HCT116 (cell line): ENCODE measurements at regions not wholly inside any gene's neighbourhood (a gene's known extent, or its start where the extent isn't known, plus 50 kb on each side); places are given as distances from the start of the nearest gene placed in this dataset.
"Not testable (repeated sequence)": the region's sequence is repeated elsewhere in the genome, so short reads cannot be mapped to it uniquely, and the experiment has no call there.

Experiments used
- ATAC-seq: fragments of 200-7000 bp; cut with Tn5 transposase; 2 replicates; pipeline ENCODE4 v1.9.1; 2020; ENCODE audit warnings: mild to moderate bottlenecking, moderate library complexity
- BruUV-seq: library from RNA; stranded (reverse); fragments of 400-500 nt; replicated peaks from 2 replicates; lab custom pipeline; 2021; lab: Mats Ljungman, UMichigan
- CTCF ChIA-PET: fragments of 300-600 bp; sonication (Branson Sonifier 250); formaldehyde crosslinking; loops from one replicate; lab custom pipeline; 2021; ENCODE audit warnings: antibody characterized with exemption; lab: Charles Lee
- POLR2A ChIA-PET: fragments of 300-600, 350-600 bp; sonication (Branson Sonifier 250); formaldehyde crosslinking; loops from one replicate; lab custom pipeline; 2021; ENCODE audit warnings: antibody characterized with exemption; lab: Charles Lee
- RAD21 ChIA-PET, 2 experiments: fragments of 300-600 bp; sonication (Branson Sonifier 250); formaldehyde crosslinking; loops; one replicate each; lab custom pipeline; 2023; ENCODE audit warnings: low total read pairs in 2 of 2; ENCODE audit not compliant: uncharacterized antibody in 2 of 2, unreplicated experiment in 2 of 2, low non-redundant PET in 1 of 2; lab: Charles Lee
- DNase-seq: peaks from one replicate; pipeline ENCODE4 v3.0.0-alpha.2; 2010; ENCODE audit warnings: low read depth, low spot score
- H2AFZ ChIP-seq: fragments of 200-600 bp; shearing (Covaris generic), sonication (generic); 2 replicates; pipeline ENCODE4 v1.6.1; 2017; ENCODE audit warnings: low read depth, mixed run types, mixed read lengths, antibody characterized with exemption, low read length; ENCODE audit not compliant: poor library complexity, severe bottlenecking
- H3K27ac ChIP-seq: 2 replicates; pipeline ENCODE4 v1.5.1; 2012; ENCODE audit warnings: low read depth, low read length
- H3K27me3 ChIP-seq: fragments of 200-600 bp; sonication (generic); 2 replicates; pipeline ENCODE4 v1.6.1; 2016; ENCODE audit warnings: mixed run types, low read length, mixed read lengths; ENCODE audit not compliant: insufficient read depth
- H3K36me3 ChIP-seq, 2 experiments: fragments of 200-500 bp in 1 of 2; fragments of 200-600 bp in 1 of 2; sonication (Bioruptor generic) in 1 of 2; sonication (generic) in 1 of 2; 2 replicates each; pipeline versions ENCODE4 v1.5.1 to v1.6.1; 2014 to 2016; ENCODE audit warnings: low read length in 2 of 2, inconsistent platforms in 1 of 2, mixed read lengths in 1 of 2, mixed run types in 1 of 2; ENCODE audit not compliant: insufficient read depth in 2 of 2, control insufficient read depth in 1 of 2
- H3K4me1 ChIP-seq, 2 experiments: fragments of 200-600 bp in 1 of 2; sonication (generic) in 1 of 2; 2 replicates each; pipeline versions ENCODE4 v1.5.1 to v1.6.1; 2012 to 2017; ENCODE audit warnings: low read length in 2 of 2, inconsistent platforms in 1 of 2, mild to moderate bottlenecking in 1 of 2, mixed read lengths in 1 of 2, mixed run types in 1 of 2, moderate library complexity in 1 of 2; ENCODE audit not compliant: insufficient read depth in 2 of 2, control insufficient read depth in 1 of 2
- H3K4me2 ChIP-seq: fragments of 200-600 bp; sonication (generic); 2 replicates; pipeline ENCODE4 v1.6.1; 2017; ENCODE audit warnings: mixed run types, low read length, mixed read lengths
- H3K4me3 ChIP-seq, 2 experiments: fragments of 200-600 bp in 1 of 2; sonication (generic) in 1 of 2; replicated peaks in 1 of 2; 2 replicates each; pipeline ENCODE4 v1.5.1; 2011 to 2016; ENCODE audit warnings: low read length in 2 of 2, control low read depth in 1 of 2, low read depth in 1 of 2, mild to moderate bottlenecking in 1 of 2, mixed read lengths in 1 of 2, mixed run types in 1 of 2
- H3K79me2 ChIP-seq: fragments of 200-600 bp; sonication (generic); 2 replicates; pipeline ENCODE4 v1.6.1; 2017; ENCODE audit warnings: mild to moderate bottlenecking, mixed run types, low read length, moderate library complexity, mixed read lengths; ENCODE audit not compliant: insufficient read depth
- H3K9ac ChIP-seq: fragments of 200-600 bp; sonication (generic); 2 replicates; pipeline ENCODE4 v1.6.1; 2016; ENCODE audit warnings: low read length, mixed read lengths
- H3K9me2 ChIP-seq: fragments of 200-600 bp; sonication (generic), shearing (Covaris generic); 2 replicates; pipeline ENCODE4 v1.6.1; 2017; ENCODE audit warnings: mixed run types, mild to moderate bottlenecking, moderate library complexity; ENCODE audit not compliant: insufficient read depth
- H3K9me3 ChIP-seq, 2 experiments: fragments of 200-500 bp in 1 of 2; fragments of 200-600 bp in 1 of 2; sonication (Bioruptor generic) in 1 of 2; sonication (generic) in 1 of 2; 2 replicates each; pipeline ENCODE4 v1.6.1; 2014 to 2017; ENCODE audit warnings: low read length in 2 of 2, mixed read lengths in 2 of 2, inconsistent platforms in 1 of 2, low read depth in 1 of 2, mild to moderate bottlenecking in 1 of 2, mixed run types in 1 of 2, moderate library complexity in 1 of 2; ENCODE audit not compliant: control insufficient read depth in 1 of 2, insufficient read depth in 1 of 2
- H4K20me1 ChIP-seq: fragments of 200-600 bp; sonication (generic), shearing (Covaris generic); 2 replicates; pipeline ENCODE4 v1.6.1; 2017; ENCODE audit warnings: mixed run types, mild to moderate bottlenecking, moderate library complexity; ENCODE audit not compliant: insufficient read depth
- ELF1 ChIP-seq: IDR thresholded peaks from 2 replicates; pipeline ENCODE4 v1.6.1; 2012; ENCODE audit warnings: low read depth, borderline replicate concordance
- SIN3A ChIP-seq: IDR thresholded peaks from 2 replicates; pipeline ENCODE4 v1.6.1; 2012; ENCODE audit warnings: low read depth
- intact Hi-C: fragments of 100-400 bp; cut with micrococcal nuclease; formaldehyde crosslinking; loops from 2 replicates; pipeline ENCODE4 v1.10.0; 2022

DNA sequence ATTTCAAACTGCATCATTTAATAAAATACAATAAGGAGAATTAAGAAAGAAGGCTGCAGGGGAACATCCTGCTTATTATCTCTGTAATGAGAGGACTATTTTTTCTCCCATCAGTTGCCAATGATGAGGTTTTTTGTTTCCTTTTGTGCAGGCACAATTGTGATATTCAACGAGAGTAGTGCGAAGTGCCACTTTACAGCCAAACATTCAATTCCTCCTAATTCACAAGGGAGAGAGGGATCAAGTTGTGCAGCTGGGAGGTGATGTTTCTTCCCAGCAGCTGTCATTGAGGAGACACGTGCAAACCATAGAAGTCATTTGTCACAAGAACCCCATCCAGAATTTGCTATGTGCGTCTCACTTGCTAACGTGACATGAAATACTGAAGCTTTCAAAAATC is 81.6 kb upstream of the ICA1 start:
- TF ChIP-seq ELF1 (no peak), SIN3A (no peak)
- TF ChIP-seq, all 23 proteins: peak for 0
- no peaks in the 10 kb centered on the region for H3K36me3 ChIP-seq

DNA sequence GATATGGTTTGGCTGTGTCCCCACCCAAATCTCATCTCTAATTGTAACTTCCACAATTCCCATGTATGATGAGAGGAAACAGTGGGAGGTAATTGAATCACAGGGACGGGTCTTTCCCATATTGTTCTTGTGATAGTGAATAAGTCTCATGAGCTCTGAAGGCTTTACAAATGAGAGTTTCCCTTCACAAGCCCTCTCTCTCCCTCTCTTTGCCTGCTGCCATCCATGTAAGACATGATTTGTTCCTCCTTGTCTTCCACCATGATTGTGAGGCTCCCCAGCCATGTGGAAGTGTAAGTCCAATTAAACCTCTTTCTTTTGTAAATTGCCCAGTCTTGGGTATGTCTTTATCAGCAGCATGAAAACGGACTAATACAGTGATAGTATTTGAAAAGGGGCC is 85.4 kb upstream of the ICA1 start:
- H3K27me3 ChIP-seq, H3K9me2 ChIP-seq, BruUV-seq, H3K4me3 ChIP-seq, H3K79me2 ChIP-seq, H3K4me2 ChIP-seq, POLR2A ChIA-PET, H3K27ac ChIP-seq, ATAC-seq, H4K20me1 ChIP-seq, H3K9ac ChIP-seq, H3K9me3 ChIP-seq, RAD21 ChIA-PET, H3K4me1 ChIP-seq, intact Hi-C loops, DNase-seq, CTCF ChIA-PET, H2AFZ ChIP-seq, H3K36me3 ChIP-seq: not testable (repeated sequence)

More for the DNA sequence above, 81.6 kb upstream of the ICA1 start:
- H2AFZ ChIP-seq, result no peak overlapping the region
- H3K9ac ChIP-seq, result no peak overlapping the region
- POLR2A ChIA-PET, result no interaction called here
- H3K9me2 ChIP-seq, result no peaks in the 10 kb centered on the region
- no peaks in the 10 kb centered on the region for H3K79me2 ChIP-seq
- H3K4me2 ChIP-seq, result no peak overlapping the region
- CTCF ChIA-PET, result no interaction called here
- ATAC-seq, result no peak
- no peak overlapping the region for H3K4me3 ChIP-seq
- H3K27me3 ChIP-seq, result no peaks in the 10 kb centered on the region
- intact Hi-C loops, result no loop called here
- no peak overlapping the region for H3K27ac ChIP-seq
- no peaks in the 10 kb centered on the region for H3K4me1 ChIP-seq
- TSS peak; percentile 12 for BruUV-seq
- H3K9me3 ChIP-seq, result no peaks in the 10 kb centered on the region
- DNase-seq, result no peak
- H4K20me1 ChIP-seq, result no peaks in the 10 kb centered on the region
- RAD21 ChIA-PET, result no interaction called here

DNA sequence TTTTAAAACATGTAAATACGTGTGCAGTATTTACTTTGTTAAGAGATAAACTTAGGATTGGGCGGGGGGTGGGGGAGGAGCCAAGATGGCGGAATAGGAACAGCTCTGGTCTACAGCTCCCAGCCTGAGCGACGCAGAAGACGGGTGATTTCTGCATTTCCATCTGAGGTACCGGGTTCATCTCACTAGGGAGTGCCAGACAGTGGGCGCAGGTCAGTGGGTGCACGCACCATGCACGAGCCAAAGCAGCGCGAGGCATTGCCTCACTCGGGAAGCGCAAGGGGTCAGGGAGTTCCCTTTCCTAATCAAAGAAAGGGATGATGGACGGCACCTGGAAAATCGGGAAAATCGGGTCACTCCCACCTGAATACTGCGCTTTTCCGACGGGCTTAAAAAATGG is 81.8 kb upstream of the NXPH1 start:
- intact Hi-C loops, H3K9me2 ChIP-seq, H3K79me2 ChIP-seq, ATAC-seq, H3K9ac ChIP-seq, DNase-seq, H3K27me3 ChIP-seq, H3K9me3 ChIP-seq, H4K20me1 ChIP-seq, RAD21 ChIA-PET, H3K4me1 ChIP-seq, BruUV-seq, H3K36me3 ChIP-seq, POLR2A ChIA-PET: not testable (repeated sequence)
- peak overlapping the region; percentile 33 to 44 for H3K4me3 ChIP-seq
- CTCF ChIA-PET, result interaction anchor here (1.0 kb wide), 1 partner anchor 55 kb away, joined by 3 read pairs; no protein-coding TSS in a partner anchor
- peak overlapping the region; percentile 63 for H3K4me2 ChIP-seq
- peak overlapping the region; percentile 27; the same call in 1 of the 2 replicates for H3K27ac ChIP-seq
- H2AFZ ChIP-seq, result peak overlapping the region; percentile 85
